HG02759 (cell line): ENCODE measurements at regions not wholly inside any gene's neighbourhood (a gene's known extent, or its start where the extent isn't known, plus 50 kb on each side); places are given as distances from the start of the nearest gene placed in this dataset.

ENCODE experiments used
- ATAC-seq: cut with Tn5 transposase; IDR thresholded peaks from one replicate; pipeline ENCODE4 v1.9.1; 2021; ENCODE audit warnings: mild to moderate bottlenecking, moderate library complexity; ENCODE audit not compliant: unreplicated experiment

GRCh38 chr15:69574506-69574905 lies 121.9 kb downstream of the RPLP1 start:
- no peak for ATAC-seq

- ATAC-seq: no peak
Measured at GRCh38 chr15:69575387-69575786, 122.8 kb downstream of the RPLP1 start.

- no peak for ATAC-seq
Measured at GRCh38 chr15:69576035-69576526, 123.5 kb downstream of the RPLP1 start.

GRCh38 chr15:69576948-69577351 lies 124.3 kb downstream of the RPLP1 start:
- no peak for ATAC-seq

GRCh38 chr15:69577397-69577796 lies 124.8 kb downstream of the RPLP1 start:
- ATAC-seq: no peak

- no peak for ATAC-seq
Measured at GRCh38 chr15:69578252-69578651, 125.6 kb downstream of the RPLP1 start.

- ATAC-seq: no peak
Measured at GRCh38 chr15:69578787-69579583, 126.4 kb downstream of the RPLP1 start.

- no peak for ATAC-seq
Measured at GRCh38 chr15:69579950-69580618, 127.5 kb downstream of the RPLP1 start.

- ATAC-seq: no peak
Measured at GRCh38 chr15:69583626-69584025, 131.0 kb downstream of the RPLP1 start.

- no peak for ATAC-seq
Measured at GRCh38 chr15:69585937-69586336, 133.3 kb downstream of the RPLP1 start.

- no peak for ATAC-seq
Measured at GRCh38 chr15:69586721-69587120, 134.1 kb downstream of the RPLP1 start.

GRCh38 chr15:69587723-69588426 lies 135.3 kb downstream of the RPLP1 start:
- ATAC-seq: no peak

- no peak for ATAC-seq
Measured at GRCh38 chr15:69590201-69590710, 137.6 kb downstream of the RPLP1 start.

- no peak for ATAC-seq
Measured at GRCh38 chr15:69590932-69591524, 138.4 kb downstream of the RPLP1 start.

GRCh38 chr15:69591905-69592508 lies 139.4 kb downstream of the RPLP1 start:
- ATAC-seq: no peak

- ATAC-seq: no peak
Measured at GRCh38 chr15:69592954-69593353, 140.3 kb downstream of the RPLP1 start.

- ATAC-seq: no peak
Measured at GRCh38 chr15:69593488-69593887, 140.9 kb downstream of the RPLP1 start.

GRCh38 chr15:69593981-69594966 lies 141.7 kb downstream of the RPLP1 start:
- no peak for ATAC-seq

GRCh38 chr15:69595009-69595791 lies 142.6 kb downstream of the RPLP1 start:
- no peak for ATAC-seq
